ENCODE measurements at regions not wholly inside any gene's neighbourhood (a gene's known extent, or its start where the extent isn't known, plus 50 kb on each side); places are given as distances from the start of the nearest gene placed in this dataset.

- Histone ChIP-seq H3K36me3 (replicated peaks; ENCODE audit: insufficient read depth, low read length) (no peaks in the 10 kb centered on the region), H3K27me3 (replicated peaks; ENCODE audit: insufficient read depth, low read length) (no peaks in the 10 kb centered on the region), H3K9me2 (replicated peaks; ENCODE audit: insufficient read depth, low read length) (no peaks in the 10 kb centered on the region), H3K4me3 (ENCODE audit: low read length) (no peak overlapping the region), H3F3A (ENCODE audit: insufficient read depth, low read length) (no peaks in the 10 kb centered on the region), H3K79me2 (ENCODE audit: low read length) (no peaks in the 10 kb centered on the region), H3K4me2 (ENCODE audit: low read depth, low read length) (no peak overlapping the region), H3K9me3 (replicated peaks; ENCODE audit: insufficient read depth, low read length) (no peaks in the 10 kb centered on the region), H2AFZ (ENCODE audit: low read length) (no peak overlapping the region), H3K27ac (ENCODE audit: low read length) (no peak overlapping the region), H3K4me1 (ENCODE audit: low read length) (no peaks in the 10 kb centered on the region), H4K20me1 (ENCODE audit: insufficient read depth, low read length) (no peaks in the 10 kb centered on the region), H3K9ac (ENCODE audit: low read length) (no peak overlapping the region)
- no peak for TF ChIP-seq EZH2phosphoT487 (IDR thresholded peaks at IDR 0.05; ENCODE audit: low read length)
- no peak for TF ChIP-seq EZH2 (optimal IDR thresholded peaks at IDR 0.05; ENCODE audit: low read depth, low read length)
- no peak for TF ChIP-seq CTCF (IDR thresholded peaks at IDR 0.05; ENCODE audit: low read length)
- no peak for DNase-seq
Measured at GRCh38 chr6:14646371-14646770, 528.8 kb downstream of the CD83 start.

- Histone ChIP-seq H3K9ac (ENCODE audit: low read length) (no peak overlapping the region), H3K27ac (ENCODE audit: low read length) (no peak overlapping the region), H3K4me2 (ENCODE audit: low read depth, low read length) (no peak overlapping the region), H3K9me3 (replicated peaks; ENCODE audit: insufficient read depth, low read length) (no peaks in the 10 kb centered on the region), H3F3A (ENCODE audit: insufficient read depth, low read length) (no peaks in the 10 kb centered on the region), H3K79me2 (ENCODE audit: low read length) (no peaks in the 10 kb centered on the region), H3K9me2 (replicated peaks; ENCODE audit: insufficient read depth, low read length) (no peaks in the 10 kb centered on the region), H3K4me1 (ENCODE audit: low read length) (no peaks in the 10 kb centered on the region), H2AFZ (ENCODE audit: low read length) (no peak overlapping the region), H3K36me3 (replicated peaks; ENCODE audit: insufficient read depth, low read length) (no peaks in the 10 kb centered on the region), H3K4me3 (ENCODE audit: low read length) (no peak overlapping the region), H4K20me1 (ENCODE audit: insufficient read depth, low read length) (no peaks in the 10 kb centered on the region), H3K27me3 (replicated peaks; ENCODE audit: insufficient read depth, low read length) (no peaks in the 10 kb centered on the region)
- no peak for DNase-seq
- TF ChIP-seq EZH2 (optimal IDR thresholded peaks at IDR 0.05; ENCODE audit: low read depth, low read length) (no peak), EZH2phosphoT487 (IDR thresholded peaks at IDR 0.05; ENCODE audit: low read length) (no peak), CTCF (IDR thresholded peaks at IDR 0.05; ENCODE audit: low read length) (no peak)
Measured at GRCh38 chr6:14647357-14647756, 529.8 kb downstream of the CD83 start.

- Histone ChIP-seq H3K4me3 (ENCODE audit: low read length) (no peak overlapping the region), H3K4me1 (ENCODE audit: low read length) (peaks cover 31% of the 10 kb centered on the region), H4K20me1 (ENCODE audit: insufficient read depth, low read length) (no peaks in the 10 kb centered on the region), H3K4me2 (ENCODE audit: low read depth, low read length) (no peak overlapping the region), H3F3A (ENCODE audit: insufficient read depth, low read length) (peaks cover 19% of the 10 kb centered on the region), H3K9me3 (replicated peaks; ENCODE audit: insufficient read depth, low read length) (no peaks in the 10 kb centered on the region), H3K9me2 (replicated peaks; ENCODE audit: insufficient read depth, low read length) (no peaks in the 10 kb centered on the region), H2AFZ (ENCODE audit: low read length) (no peak overlapping the region), H3K36me3 (replicated peaks; ENCODE audit: insufficient read depth, low read length) (no peaks in the 10 kb centered on the region), H3K27ac (ENCODE audit: low read length) (no peak overlapping the region), H3K27me3 (replicated peaks; ENCODE audit: insufficient read depth, low read length) (no peaks in the 10 kb centered on the region), H3K9ac (ENCODE audit: low read length) (no peak overlapping the region), H3K79me2 (ENCODE audit: low read length) (no peaks in the 10 kb centered on the region)
- DNase-seq: no peak
- TF ChIP-seq CTCF (IDR thresholded peaks at IDR 0.05; ENCODE audit: low read length) (no peak), EZH2phosphoT487 (IDR thresholded peaks at IDR 0.05; ENCODE audit: low read length) (no peak), EZH2 (optimal IDR thresholded peaks at IDR 0.05; ENCODE audit: low read depth, low read length) (no peak)
Measured at GRCh38 chr6:14652536-14652935, 535.0 kb downstream of the CD83 start.

Measured in MM.1S (cell line).